ENCODE measurements at regions not wholly inside any gene's neighbourhood (a gene's known extent, or its start where the extent isn't known, plus 50 kb on each side); places are given as distances from the start of the nearest gene placed in this dataset.

- TF ChIP-seq REST (IDR thresholded peaks at IDR 0.05; ENCODE audit: unreplicated experiment), result no peak
- TF ChIP-seq EZH2 (IDR thresholded peaks at IDR 0.05; ENCODE audit: low read depth, unreplicated experiment), result no peak
- no peak for TF ChIP-seq ZNF114 (CRISPR knock-in tag; IDR thresholded peaks at IDR 0.05)
- no peak for TF ChIP-seq NANOG (IDR thresholded peaks at IDR 0.05; ENCODE audit: borderline replicate concordance)
- TF ChIP-seq CTCF (conservative IDR thresholded peaks at IDR 0.05; ENCODE audit: low read depth in 2 of 2), result no peak
- Histone ChIP-seq H3K36me3 (ENCODE audit: insufficient read depth) (no peaks in the 10 kb centered on the region), H3K79me2 (replicated peaks; ENCODE audit: insufficient read depth) (no peaks in the 10 kb centered on the region), H3K27me3 (ENCODE audit: insufficient read depth) (no peaks in the 10 kb centered on the region), H3F3A (replicated peaks; ENCODE audit: low read depth) (no peaks in the 10 kb centered on the region), H4K20me1 (replicated peaks; ENCODE audit: insufficient read depth) (no peaks in the 10 kb centered on the region), H3K4me2 (no peak overlapping the region), H3K4me1 (ENCODE audit: insufficient read depth) (peaks cover 7% of the 10 kb centered on the region; the same call in 1 of the 2 replicates), H2AFZ (no peak overlapping the region), H3K4me3 (no peak overlapping the region), H3K27ac (ENCODE audit: low read depth) (no peak overlapping the region), H3K9me2 (ENCODE audit: insufficient read depth) (no peaks in the 10 kb centered on the region)
- DNase-seq (ENCODE audit: low spot score) (no peak), ATAC-seq (no peak)
- H3K4me1 Mint-ChIP-seq, result no peaks in the 10 kb centered on the region; the same call in 2 of the 3 replicates
- H3K27ac Mint-ChIP-seq, result no peak overlapping the region
- no peaks in the 10 kb centered on the region for H3K36me3 Mint-ChIP-seq (ENCODE audit: low read depth)
- H3K9me3 Mint-ChIP-seq, result no peaks in the 10 kb centered on the region
- H3K27me3 Mint-ChIP-seq (ENCODE audit: insufficient read depth, low read depth, poor library complexity), result no peaks in the 10 kb centered on the region
- no peak overlapping the region for H3K4me3 Mint-ChIP-seq
Measured at GRCh38 chr4:62913065-62913464, 1496.2 kb downstream of the TECRL start.

- Mint-ChIP-seq H3K27me3 (ENCODE audit: insufficient read depth, low read depth, poor library complexity) (no peaks in the 10 kb centered on the region), H3K27ac (no peak overlapping the region), H3K4me3 (no peak overlapping the region), H3K36me3 (ENCODE audit: low read depth) (no peaks in the 10 kb centered on the region), H3K4me1 (no peaks in the 10 kb centered on the region; the same call in 2 of the 3 replicates), H3K9me3 (no peaks in the 10 kb centered on the region)
- Histone ChIP-seq H3K4me1 (ENCODE audit: insufficient read depth) (peaks cover 7% of the 10 kb centered on the region; the same call in 1 of the 2 replicates), H2AFZ (0 out of 2 replicates have a peak overlapping the region, but pooled peaks have one; percentile 61), H4K20me1 (replicated peaks; ENCODE audit: insufficient read depth) (no peaks in the 10 kb centered on the region), H3K9me2 (ENCODE audit: insufficient read depth) (no peaks in the 10 kb centered on the region), H3K36me3 (ENCODE audit: insufficient read depth) (no peaks in the 10 kb centered on the region), H3K4me2 (no peak overlapping the region), H3K27me3 (ENCODE audit: insufficient read depth) (no peaks in the 10 kb centered on the region), H3K27ac (ENCODE audit: low read depth) (no peak overlapping the region), H3K79me2 (replicated peaks; ENCODE audit: insufficient read depth) (no peaks in the 10 kb centered on the region), H3K4me3 (no peak overlapping the region), H3F3A (replicated peaks; ENCODE audit: low read depth) (no peaks in the 10 kb centered on the region)
- no peak for TF ChIP-seq CTCF (conservative IDR thresholded peaks at IDR 0.05; ENCODE audit: low read depth in 2 of 2)
- no peak for TF ChIP-seq NANOG (IDR thresholded peaks at IDR 0.05; ENCODE audit: borderline replicate concordance)
- DNase-seq (ENCODE audit: low spot score) (no peak), ATAC-seq (no peak)
Measured at GRCh38 chr4:62912531-62912930, 1496.7 kb downstream of the TECRL start.
